Type B pancreatic cell (in vitro differentiated cells): ENCODE measurements at regions not wholly inside any gene's neighbourhood (a gene's known extent, or its start where the extent isn't known, plus 50 kb on each side); places are given as distances from the start of the nearest gene placed in this dataset.
A peak's percentile ranks its signal among the peaks of the same experiment; 100 is the strongest.

Experiments
- DNase-seq: peaks from one replicate; pipeline ENCODE4 v3.0.0; 2021; ENCODE audit warnings: mixed read lengths; ENCODE audit not compliant: unreplicated experiment; ENCODE audit errors: extremely low spot score
- H3K27ac Mint-ChIP-seq: 2 replicates; pipeline ENCODE4 v1.8.0; 2021; ENCODE audit warnings: mild to moderate bottlenecking, mixed read lengths
- H3K27me3 Mint-ChIP-seq: 2 replicates; pipeline ENCODE4 v1.8.0; 2021; ENCODE audit warnings: mixed read lengths
- H3K36me3 Mint-ChIP-seq: 2 replicates; pipeline ENCODE4 v1.8.0; 2021; ENCODE audit warnings: mixed read lengths
- H3K4me1 Mint-ChIP-seq: one replicate; pipeline ENCODE4 v1.8.0; 2021; ENCODE audit warnings: mixed read lengths; ENCODE audit not compliant: unreplicated experiment
- H3K4me3 Mint-ChIP-seq: 2 replicates; pipeline ENCODE4 v1.8.0; 2021; ENCODE audit warnings: mild to moderate bottlenecking, mixed read lengths
- H3K9me3 Mint-ChIP-seq: 2 replicates; pipeline ENCODE4 v1.8.0; 2021; ENCODE audit warnings: mixed read lengths
- CTCF ChIP-seq: fragments of 200-600 bp; sonication (generic); conservative IDR thresholded peaks from 2 replicates; pipeline ENCODE4 v1.5.0; 2021; ENCODE audit warnings: antibody characterized with exemption, mild to moderate bottlenecking

DNA sequence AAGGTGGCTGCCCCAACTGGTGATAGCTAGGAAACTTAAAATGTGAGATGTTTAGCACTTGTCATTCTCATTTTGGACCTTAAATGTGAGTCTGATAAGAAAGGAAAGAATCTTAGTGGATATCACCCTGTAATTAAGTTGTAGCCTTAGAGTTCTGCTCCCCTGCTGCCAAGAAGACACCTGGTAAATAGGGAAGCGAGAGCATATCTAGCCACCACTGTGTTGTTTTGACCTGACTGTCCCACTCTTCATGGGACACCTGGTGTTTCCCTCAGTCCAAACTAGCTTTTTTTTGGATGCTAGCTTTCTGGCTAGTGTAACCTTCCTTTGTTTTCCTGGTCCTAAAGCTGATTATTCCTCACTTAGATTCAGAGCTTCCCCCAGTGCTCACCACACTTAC is 357.6 kb downstream of the RAD51AP2 start:
- Mint-ChIP-seq H3K27ac (no peak overlapping the region), H3K4me3 (no peak overlapping the region), H3K36me3 (no peaks in the 10 kb centered on the region), H3K27me3 (peaks cover 3% of the 10 kb centered on the region), H3K4me1 (no peaks in the 10 kb centered on the region), H3K9me3 (no peaks in the 10 kb centered on the region)
- no peak for TF ChIP-seq CTCF
- no peak for DNase-seq

DNA sequence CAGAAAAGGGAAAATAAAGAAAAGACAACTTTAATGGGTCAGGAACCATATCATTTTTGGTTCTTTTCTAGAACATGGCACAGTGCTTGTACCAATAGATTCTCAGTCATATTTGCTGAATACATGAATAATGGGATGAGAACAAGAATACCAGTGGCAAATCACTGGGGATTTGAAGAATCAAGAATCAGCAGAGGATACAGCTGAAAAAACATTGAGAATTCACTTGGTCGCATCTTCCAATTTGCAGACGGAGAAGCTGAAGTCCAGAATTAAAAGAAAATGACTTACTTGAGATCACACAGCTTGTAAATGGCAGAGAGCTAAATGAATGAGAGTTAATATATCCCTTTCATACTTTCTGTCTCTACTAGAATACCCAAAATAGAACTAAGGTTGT is 362.2 kb downstream of the RAD51AP2 start:
- DNase-seq, result no peak
- Mint-ChIP-seq H3K4me1 (no peaks in the 10 kb centered on the region), H3K27ac (no peak overlapping the region), H3K27me3 (peaks cover 3% of the 10 kb centered on the region), H3K36me3 (no peaks in the 10 kb centered on the region), H3K9me3 (no peaks in the 10 kb centered on the region), H3K4me3 (no peak overlapping the region)
- no peak for TF ChIP-seq CTCF

- Mint-ChIP-seq H3K27ac (no peak overlapping the region), H3K4me1 (peaks cover 13% of the 10 kb centered on the region), H3K4me3 (no peak overlapping the region), H3K9me3 (no peaks in the 10 kb centered on the region), H3K27me3 (no peaks in the 10 kb centered on the region), H3K36me3 (no peaks in the 10 kb centered on the region)
- DNase-seq, result no peak
- no peak for TF ChIP-seq CTCF
Measured at GRCh38 chr2:17149945-17150344, 368.3 kb downstream of the RAD51AP2 start.

- no peak overlapping the region for H3K4me3 Mint-ChIP-seq
- no peak overlapping the region for H3K27ac Mint-ChIP-seq
- H3K36me3 Mint-ChIP-seq, result no peaks in the 10 kb centered on the region
- TF ChIP-seq CTCF, result peak; percentile 65
- no peaks in the 10 kb centered on the region for H3K9me3 Mint-ChIP-seq
- peaks cover 13% of the 10 kb centered on the region for H3K4me1 Mint-ChIP-seq
- H3K27me3 Mint-ChIP-seq, result no peaks in the 10 kb centered on the region
- DNase-seq, result no peak
Measured at GRCh38 chr2:17148407-17149145, 369.7 kb downstream of the RAD51AP2 start.

DNA sequence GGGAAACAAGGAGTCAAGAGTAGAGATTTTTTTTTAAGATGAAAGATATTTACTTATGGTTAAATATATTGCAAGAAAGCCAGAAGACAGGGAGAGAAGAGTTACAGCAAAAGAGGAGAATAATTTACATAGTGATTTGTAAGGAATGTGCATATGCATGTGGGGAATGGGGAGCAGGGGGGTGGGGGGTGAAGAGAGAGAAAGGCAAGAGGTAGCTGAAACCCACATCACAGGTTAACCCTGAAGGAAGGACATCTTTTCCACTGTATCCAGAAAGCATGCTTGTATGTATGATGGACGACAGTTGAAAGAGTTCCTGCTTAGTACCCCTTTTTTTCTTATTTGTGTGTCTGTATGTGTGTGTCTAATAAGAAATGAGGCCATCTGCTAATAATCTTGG is 371.9 kb downstream of the RAD51AP2 start:
- Mint-ChIP-seq H3K4me3 (no peak overlapping the region), H3K9me3 (no peaks in the 10 kb centered on the region), H3K36me3 (no peaks in the 10 kb centered on the region), H3K27me3 (no peaks in the 10 kb centered on the region), H3K27ac (no peak overlapping the region), H3K4me1 (peaks cover 13% of the 10 kb centered on the region)
- no peak for TF ChIP-seq CTCF
- DNase-seq, result no peak
